ENCODE measurements at regions not wholly inside any gene's neighbourhood (a gene's known extent, or its start where the extent isn't known, plus 50 kb on each side); places are given as distances from the start of the nearest gene placed in this dataset.
"Not testable (repeated sequence)": the region's sequence is repeated elsewhere in the genome, so short reads cannot be mapped to it uniquely, and the experiment has no call there.

DNA sequence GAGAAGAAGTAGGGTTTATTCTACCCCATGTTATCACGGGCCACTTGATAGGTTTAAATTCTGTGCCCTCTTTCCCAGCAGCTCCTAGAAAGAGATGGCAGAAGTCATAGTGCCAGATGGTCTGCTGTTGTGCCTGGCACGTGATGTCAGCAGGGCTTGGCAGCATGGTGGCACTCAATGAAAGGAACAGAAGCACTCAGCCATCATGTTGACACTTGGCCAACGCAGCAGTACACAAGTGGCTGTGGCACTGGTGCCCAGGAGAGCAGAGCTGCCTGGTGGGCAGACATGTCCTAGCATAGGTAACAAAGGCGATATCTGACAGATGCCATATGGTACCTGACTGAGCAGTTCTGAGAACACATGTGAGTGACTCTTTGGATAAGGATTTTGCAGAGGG lies 796.4 kb upstream of the ACO1 start:
- no peaks in the 10 kb centered on the region for H3K4me1 Mint-ChIP-seq
- H3K9me3 Mint-ChIP-seq = peaks cover 0 to 15% (median 4%) of the 10 kb centered on the region in 6 donors
- H3K4me3 Mint-ChIP-seq = no peak overlapping the region
- H3K36me3 Mint-ChIP-seq = no peaks in the 10 kb centered on the region
- no peak for DNase-seq
- no peak overlapping the region for H3K27ac Mint-ChIP-seq
- H3K27me3 Mint-ChIP-seq (ENCODE audit: low read depth in 3 of 3) = peaks cover 0 to 2% (median 2%) of the 10 kb centered on the region in 3 donors

DNA sequence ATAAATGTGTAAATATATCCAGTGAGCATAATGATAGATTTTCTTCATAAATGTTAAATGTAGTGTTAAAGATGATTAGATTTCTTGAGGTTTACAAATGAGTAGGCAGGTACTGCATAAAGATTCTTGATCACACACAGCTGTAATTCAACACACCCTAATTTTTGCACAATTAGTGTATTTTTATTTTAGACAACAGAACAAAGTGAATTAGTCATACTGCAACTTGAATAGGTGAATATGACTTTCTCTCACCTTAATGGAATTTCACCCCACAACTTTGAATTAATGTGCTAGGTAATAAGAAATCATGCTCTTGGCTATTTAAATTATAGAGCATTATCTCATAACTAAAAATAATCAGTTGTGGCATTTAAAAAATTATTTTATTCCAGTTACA lies 795.7 kb upstream of the ACO1 start:
- H3K36me3 Mint-ChIP-seq = no peaks in the 10 kb centered on the region

DNA sequence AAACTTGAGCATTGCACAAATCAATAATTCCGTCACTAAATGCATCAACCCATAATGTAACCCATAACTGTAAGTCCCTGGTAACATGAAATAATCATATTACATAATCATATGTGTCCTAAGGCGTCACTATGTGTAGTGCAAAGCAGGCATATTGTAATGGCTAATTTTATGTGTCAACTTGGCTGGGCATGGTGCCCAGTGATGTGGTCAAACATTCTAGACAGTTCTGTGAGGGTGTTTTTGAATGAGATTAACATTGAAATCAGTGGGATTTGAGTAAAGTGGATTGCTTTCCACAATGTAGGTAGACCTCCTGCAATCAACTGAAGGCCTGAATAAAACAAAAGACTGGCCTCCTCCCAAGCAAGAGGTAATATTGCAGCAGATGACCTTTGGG lies 794.4 kb upstream of the ACO1 start:
- Mint-ChIP-seq H3K4me3 (no peak overlapping the region), H3K36me3 (no peaks in the 10 kb centered on the region), H3K27me3 (ENCODE audit: low read depth in 3 of 3) (peaks cover 0 to 2% (median 2%) of the 10 kb centered on the region in 3 donors), H3K27ac (no peak overlapping the region), H3K4me1 (no peaks in the 10 kb centered on the region), H3K9me3 (peaks cover 0 to 10% (median 2%) of the 10 kb centered on the region in 6 donors)
- no peak for DNase-seq

More for the DNA sequence above, 795.7 kb upstream of the ACO1 start:
- H3K27ac Mint-ChIP-seq = no peak overlapping the region
- no peak for DNase-seq
- peaks cover 0 to 11% (median 3%) of the 10 kb centered on the region in 6 donors for H3K9me3 Mint-ChIP-seq
- H3K27me3 Mint-ChIP-seq (ENCODE audit: low read depth in 3 of 3) = peaks cover 0 to 2% (median 2%) of the 10 kb centered on the region in 3 donors
- H3K4me1 Mint-ChIP-seq = no peaks in the 10 kb centered on the region
- no peak overlapping the region for H3K4me3 Mint-ChIP-seq

DNA sequence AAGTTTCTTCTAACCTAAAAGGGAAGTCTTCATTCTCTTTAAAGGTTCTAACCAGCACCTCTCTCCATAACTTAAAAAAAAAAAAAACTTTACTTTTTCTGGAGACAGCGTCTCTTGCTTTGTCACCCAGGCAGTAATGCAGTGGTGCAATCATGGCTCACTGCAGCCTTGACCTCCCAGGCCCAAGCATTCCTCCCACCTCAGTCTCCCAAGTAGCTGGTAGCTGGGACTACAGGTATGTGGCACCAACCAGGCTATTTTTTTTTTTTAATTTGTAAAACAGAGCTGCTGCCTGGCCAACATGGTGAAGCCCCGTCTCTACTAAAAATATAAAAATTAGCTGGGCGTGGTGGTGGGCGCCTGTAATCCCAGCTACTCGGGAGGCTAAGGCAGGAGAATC lies 787.4 kb upstream of the ACO1 start:
- not testable (repeated sequence) for H3K4me1 Mint-ChIP-seq; DNase-seq; H3K4me3 Mint-ChIP-seq; H3K36me3 Mint-ChIP-seq; H3K9me3 Mint-ChIP-seq; H3K27ac Mint-ChIP-seq; H3K27me3 Mint-ChIP-seq (ENCODE audit: low read depth in 3 of 3)

DNA sequence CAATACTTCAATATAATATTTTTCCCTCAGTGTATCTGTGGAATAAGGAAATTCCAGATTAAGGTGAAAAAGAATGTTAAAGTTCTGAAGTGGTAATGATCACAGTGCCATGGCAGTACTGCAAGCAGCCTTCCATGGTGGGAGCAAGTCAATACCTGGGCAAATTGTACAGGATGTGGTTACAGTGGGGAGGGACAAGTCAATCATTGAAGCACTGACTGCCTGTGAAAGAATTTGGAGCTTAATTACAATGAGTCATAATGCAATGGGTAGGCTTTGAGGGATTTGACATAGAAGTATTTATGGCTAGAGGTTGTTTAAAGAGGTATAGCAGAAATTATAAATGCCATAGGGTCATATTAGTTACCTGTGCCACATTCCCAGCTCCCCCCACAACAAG lies 786.5 kb upstream of the ACO1 start:
- no peak overlapping the region for H3K27ac Mint-ChIP-seq
- no peaks in the 10 kb centered on the region for H3K4me1 Mint-ChIP-seq
- peaks cover 0 to 3% (median 0%) of the 10 kb centered on the region in 3 donors for H3K27me3 Mint-ChIP-seq (ENCODE audit: low read depth in 3 of 3)
- DNase-seq = no peak
- peaks cover 0 to 3% (median 0%) of the 10 kb centered on the region in 6 donors for H3K9me3 Mint-ChIP-seq
- H3K4me3 Mint-ChIP-seq = no peak overlapping the region
- H3K36me3 Mint-ChIP-seq = no peaks in the 10 kb centered on the region

DNA sequence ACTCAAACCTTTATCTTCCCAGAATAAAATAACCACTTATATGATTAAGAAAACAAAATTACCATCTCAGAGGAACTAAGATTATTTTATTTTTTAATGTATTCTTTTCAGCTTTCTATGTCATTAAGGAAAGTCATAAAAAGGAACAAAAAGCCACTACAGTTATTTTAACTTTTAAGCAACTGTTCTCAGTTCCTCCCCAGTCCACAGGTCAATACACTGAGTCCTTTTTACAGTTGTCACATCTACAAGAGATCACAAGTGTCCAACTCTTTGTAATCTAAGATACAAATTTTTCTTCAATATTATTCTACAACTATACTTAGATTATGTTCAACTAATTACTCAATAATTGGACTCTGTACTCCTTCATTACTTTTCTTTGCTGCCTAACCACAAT lies 782.8 kb upstream of the ACO1 start:
- Mint-ChIP-seq H3K27me3 (ENCODE audit: low read depth in 3 of 3) (peaks cover 0 to 3% (median 0%) of the 10 kb centered on the region in 3 donors), H3K4me1 (no peaks in the 10 kb centered on the region), H3K27ac (no peak overlapping the region), H3K4me3 (no peak overlapping the region), H3K36me3 (no peaks in the 10 kb centered on the region), H3K9me3 (peaks cover 0 to 15% (median 4%) of the 10 kb centered on the region in 6 donors)
- no peak for DNase-seq

DNA sequence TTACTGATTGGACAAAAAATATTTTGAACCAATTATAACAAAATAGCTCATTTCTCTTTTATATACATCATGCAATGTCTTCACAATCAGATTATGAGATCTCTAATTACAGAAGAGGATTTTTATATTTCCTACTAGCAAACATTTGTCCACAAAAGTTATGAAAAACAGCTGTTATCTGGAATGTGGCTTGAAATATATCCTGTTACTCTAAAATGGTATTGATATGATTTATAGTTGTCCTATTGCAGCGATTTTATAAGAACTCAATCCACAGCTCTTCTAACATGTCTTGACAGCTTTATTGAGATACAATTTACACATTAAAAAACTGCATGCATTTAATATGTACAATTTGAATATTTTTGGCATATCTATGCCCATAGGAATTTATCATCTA lies 779.9 kb upstream of the ACO1 start:
- Mint-ChIP-seq H3K4me1 (no peaks in the 10 kb centered on the region), H3K27ac (no peak overlapping the region), H3K4me3 (no peak overlapping the region), H3K9me3 (peaks cover 0 to 24% (median 7%) of the 10 kb centered on the region in 6 donors), H3K36me3 (no peaks in the 10 kb centered on the region), H3K27me3 (ENCODE audit: low read depth in 3 of 3) (peaks cover 0 to 1% (median 0%) of the 10 kb centered on the region in 3 donors)
- DNase-seq = no peak

DNA sequence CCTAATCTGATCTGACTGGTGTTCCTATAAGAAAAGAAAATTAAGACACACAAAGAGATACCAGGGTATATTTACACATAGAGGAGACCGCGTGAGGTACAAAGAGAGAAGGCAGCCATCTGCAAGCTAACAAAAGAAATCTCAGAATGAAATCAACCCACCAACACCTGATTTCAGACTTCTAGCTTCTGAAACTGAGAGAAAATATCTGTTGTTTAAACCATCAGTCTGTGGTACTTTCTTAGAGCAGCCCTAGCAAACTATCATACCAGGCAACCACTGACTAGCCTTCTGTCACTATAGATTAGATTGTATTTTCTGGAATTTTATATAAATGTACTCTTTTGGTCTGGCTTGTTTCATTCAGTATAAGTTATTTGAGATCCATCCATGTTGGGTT lies 779.3 kb upstream of the ACO1 start:
- Mint-ChIP-seq H3K4me3 (no peak overlapping the region), H3K36me3 (no peaks in the 10 kb centered on the region), H3K4me1 (no peaks in the 10 kb centered on the region), H3K27ac (no peak overlapping the region), H3K9me3 (peaks cover 0 to 24% (median 9%) of the 10 kb centered on the region in 6 donors), H3K27me3 (ENCODE audit: low read depth in 3 of 3) (peaks cover 0 to 1% (median 1%) of the 10 kb centered on the region in 3 donors)
- no peak for DNase-seq

DNA sequence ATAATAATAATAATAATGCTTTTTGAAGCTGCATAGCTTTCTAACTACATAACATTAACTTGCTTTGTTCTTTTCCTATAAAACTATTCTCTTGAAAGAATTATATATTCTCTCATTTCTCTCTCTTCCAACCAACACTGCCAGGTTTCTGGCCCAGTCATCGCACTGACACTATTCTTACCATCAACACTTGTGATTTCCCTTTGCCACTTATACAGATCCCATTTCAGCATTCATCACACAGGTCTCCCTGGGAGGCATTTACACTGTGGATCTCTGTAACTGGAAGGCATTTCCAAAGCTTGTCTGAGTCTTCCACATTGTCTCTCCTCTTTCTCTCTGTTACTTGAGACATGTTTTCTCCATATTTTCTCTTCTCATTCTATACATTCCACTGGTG lies 777.8 kb upstream of the ACO1 start:
- H3K27me3 Mint-ChIP-seq (ENCODE audit: low read depth in 3 of 3) = peaks cover 0 to 1% (median 1%) of the 10 kb centered on the region in 3 donors
- peaks cover 0 to 24% (median 10%) of the 10 kb centered on the region in 6 donors for H3K9me3 Mint-ChIP-seq
- H3K4me3 Mint-ChIP-seq = no peak overlapping the region
- H3K4me1 Mint-ChIP-seq = no peaks in the 10 kb centered on the region
- no peak overlapping the region for H3K27ac Mint-ChIP-seq
- DNase-seq = no peak
- no peaks in the 10 kb centered on the region for H3K36me3 Mint-ChIP-seq

DNA sequence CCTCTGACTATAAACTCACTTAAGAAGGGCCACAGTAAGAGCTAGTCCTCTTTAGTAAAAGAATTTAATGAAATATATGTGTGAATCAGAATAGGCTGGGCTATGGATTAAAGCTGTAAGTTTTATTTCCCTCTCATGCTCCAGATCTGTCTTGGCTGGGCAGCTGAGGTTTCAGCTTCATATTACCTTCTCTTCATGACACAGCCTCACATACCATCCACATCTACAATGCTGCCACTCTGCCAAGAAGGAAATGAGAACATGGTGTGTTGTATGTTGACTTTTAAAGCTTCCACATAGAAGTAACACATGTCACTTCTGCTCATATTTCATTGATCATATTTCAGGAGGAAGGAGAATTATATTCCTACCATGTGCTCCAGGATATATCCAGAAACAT lies 776.0 kb upstream of the ACO1 start:
- no peak for DNase-seq
- H3K27me3 Mint-ChIP-seq (ENCODE audit: low read depth in 3 of 3) = peaks cover 0 to 3% (median 1%) of the 10 kb centered on the region in 3 donors

DNA sequence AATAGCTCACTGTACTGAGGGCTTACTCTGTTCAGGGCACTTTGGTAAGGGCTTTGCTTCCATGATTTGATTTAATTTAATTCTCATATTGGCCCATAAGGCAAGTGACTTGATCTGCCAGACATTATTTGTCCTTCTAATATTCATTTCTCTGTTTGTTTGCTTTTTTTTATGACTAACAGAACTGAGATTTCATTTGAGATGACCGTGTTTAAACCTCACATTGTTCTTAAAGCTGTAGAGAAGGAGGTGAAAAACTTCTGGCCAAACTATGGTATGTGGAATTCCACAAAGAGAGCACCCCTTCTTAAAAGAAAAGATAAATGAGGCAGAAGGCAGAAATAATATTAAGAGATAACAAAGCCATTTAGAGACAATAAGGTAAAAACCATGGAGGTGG lies 775.6 kb upstream of the ACO1 start:
- no peak for DNase-seq
- Mint-ChIP-seq H3K4me1 (no peaks in the 10 kb centered on the region), H3K27ac (no peak overlapping the region), H3K9me3 (peaks cover 0 to 29% (median 12%) of the 10 kb centered on the region in 6 donors), H3K4me3 (no peak overlapping the region), H3K27me3 (ENCODE audit: low read depth in 3 of 3) (peaks cover 0 to 3% (median 1%) of the 10 kb centered on the region in 3 donors), H3K36me3 (no peaks in the 10 kb centered on the region)

More for the DNA sequence above, 776.0 kb upstream of the ACO1 start:
- no peaks in the 10 kb centered on the region for H3K4me1 Mint-ChIP-seq
- no peak overlapping the region for H3K27ac Mint-ChIP-seq
- H3K36me3 Mint-ChIP-seq = no peaks in the 10 kb centered on the region
- H3K4me3 Mint-ChIP-seq = no peak overlapping the region
- H3K9me3 Mint-ChIP-seq = peaks cover 0 to 29% (median 11%) of the 10 kb centered on the region in 6 donors

DNA sequence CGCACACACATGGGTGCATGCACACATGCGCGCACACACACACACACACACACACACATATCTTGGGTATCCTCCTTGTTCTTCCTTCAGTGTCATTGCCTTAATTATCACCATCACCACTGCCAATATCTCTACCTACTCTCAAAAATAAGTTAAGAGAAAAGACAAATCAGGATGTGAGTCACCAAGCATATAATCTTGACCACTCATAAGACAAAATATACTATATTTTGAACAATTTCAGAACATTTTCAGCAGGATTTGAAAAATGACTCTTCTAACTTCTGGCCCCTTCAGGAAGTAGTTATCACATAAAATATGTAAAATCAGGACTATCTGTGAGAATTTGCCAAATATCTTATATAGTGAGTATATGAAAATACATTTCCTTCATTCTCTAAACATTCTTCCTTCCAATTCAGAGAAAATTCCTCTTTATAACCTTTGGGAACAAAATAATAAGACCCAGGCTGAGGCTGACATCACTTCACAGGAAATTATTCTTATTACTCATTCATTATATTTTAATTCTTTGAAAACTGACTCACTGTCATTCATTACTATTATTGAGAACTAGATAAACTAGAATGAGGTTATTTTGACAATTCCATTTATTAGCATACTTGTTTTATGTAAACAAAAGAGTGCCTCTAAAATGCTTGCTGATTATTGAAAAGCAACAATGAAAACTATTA lies 772.0 kb upstream of the ACO1 start:
- no peaks in the 10 kb centered on the region for H3K4me1 Mint-ChIP-seq
- no peak overlapping the region for H3K27ac Mint-ChIP-seq
- H3K36me3 Mint-ChIP-seq = no peaks in the 10 kb centered on the region
- DNase-seq = no peak
- no peak overlapping the region for H3K4me3 Mint-ChIP-seq
- H3K9me3 Mint-ChIP-seq = peaks cover 0 to 12% (median 7%) of the 10 kb centered on the region in 6 donors
- peaks cover 0 to 3% (median 1%) of the 10 kb centered on the region in 3 donors for H3K27me3 Mint-ChIP-seq (ENCODE audit: low read depth in 3 of 3)

DNA sequence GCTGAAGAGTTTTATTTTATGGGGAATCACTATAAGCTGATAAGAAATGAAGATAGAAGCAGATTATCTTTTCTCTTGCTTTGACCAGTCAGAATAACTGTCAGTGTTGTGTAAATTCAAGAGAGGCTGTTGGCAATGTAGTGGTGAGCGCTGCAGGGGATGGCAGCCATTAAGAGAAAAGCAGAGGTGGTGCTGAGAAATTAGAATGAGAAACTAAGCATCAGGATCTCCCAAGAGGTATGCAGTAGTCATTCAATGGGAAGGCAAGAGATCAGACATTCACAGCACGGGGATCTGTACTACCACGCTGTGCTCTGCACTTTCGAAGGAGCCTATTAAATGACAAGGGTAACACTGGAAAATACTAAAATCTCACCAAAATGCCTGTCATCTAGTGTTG lies 768.5 kb upstream of the ACO1 start:
- Mint-ChIP-seq H3K27ac (no peak overlapping the region), H3K4me1 (no peaks in the 10 kb centered on the region), H3K36me3 (no peaks in the 10 kb centered on the region), H3K9me3 (peaks cover 0 to 10% (median 3%) of the 10 kb centered on the region in 6 donors), H3K4me3 (no peak overlapping the region), H3K27me3 (ENCODE audit: low read depth in 3 of 3) (peaks cover 0 to 1% (median 0%) of the 10 kb centered on the region in 3 donors)
- no peak for DNase-seq

DNA sequence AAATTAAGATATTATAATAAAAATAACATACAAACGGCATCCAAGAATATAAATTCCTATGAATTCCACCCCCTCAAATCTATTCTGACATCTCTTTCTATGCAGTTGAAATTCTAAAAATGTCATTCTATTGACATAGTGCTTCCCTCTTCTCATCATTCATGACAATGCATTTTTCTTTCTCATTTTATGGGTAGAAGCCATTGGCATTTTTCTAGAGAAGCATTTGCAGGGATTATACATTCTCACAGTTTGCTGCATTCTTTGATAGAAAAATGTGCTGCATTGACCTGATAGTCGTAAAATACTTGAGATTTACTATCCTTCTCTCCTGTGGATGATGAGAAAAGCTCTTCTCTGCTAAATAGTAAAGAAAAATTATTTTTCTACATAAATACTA lies 760.9 kb upstream of the ACO1 start:
- Mint-ChIP-seq H3K27me3 (ENCODE audit: low read depth in 3 of 3) (no peaks in the 10 kb centered on the region), H3K27ac (no peak overlapping the region), H3K9me3 (peaks cover 0 to 4% (median 0%) of the 10 kb centered on the region in 6 donors), H3K36me3 (no peaks in the 10 kb centered on the region), H3K4me3 (no peak overlapping the region), H3K4me1 (no peaks in the 10 kb centered on the region)
- no peak for DNase-seq

DNA sequence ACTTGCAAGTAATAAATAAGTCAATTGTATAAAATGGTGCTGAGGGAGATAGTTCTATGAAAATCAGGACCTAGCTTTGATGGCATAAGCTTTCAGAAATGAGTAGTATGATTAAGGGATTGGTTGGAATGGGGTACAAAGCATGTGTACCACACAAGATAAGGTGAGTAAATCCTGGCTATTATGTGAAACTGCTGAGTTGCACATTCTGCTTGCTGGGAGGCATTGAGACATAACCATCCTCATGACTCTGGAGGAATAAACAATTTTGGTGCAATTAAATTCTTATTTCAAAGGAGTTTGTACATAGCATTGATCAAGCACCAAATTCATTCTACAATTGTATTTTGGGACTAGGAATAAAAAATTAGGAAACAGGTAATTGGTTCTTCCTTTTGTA lies 755.2 kb upstream of the ACO1 start:
- H3K27ac Mint-ChIP-seq = no peak overlapping the region
- H3K27me3 Mint-ChIP-seq (ENCODE audit: low read depth in 3 of 3) = no peaks in the 10 kb centered on the region
- no peaks in the 10 kb centered on the region for H3K4me1 Mint-ChIP-seq
- peaks cover 0 to 5% (median 0%) of the 10 kb centered on the region in 6 donors for H3K9me3 Mint-ChIP-seq
- DNase-seq = no peak
- H3K4me3 Mint-ChIP-seq = no peak overlapping the region
- no peaks in the 10 kb centered on the region for H3K36me3 Mint-ChIP-seq
